GM18873 (cell line): ENCODE measurements at regions not wholly inside any gene's neighbourhood (a gene's known extent, or its start where the extent isn't known, plus 50 kb on each side); places are given as distances from the start of the nearest gene placed in this dataset.

Source experiments
- ATAC-seq: cut with Tn5 transposase; IDR thresholded peaks from one replicate; pipeline ENCODE4 v1.9.1; 2021; ENCODE audit warnings: mild to moderate bottlenecking, moderate library complexity, moderate number of reproducible peaks; ENCODE audit not compliant: unreplicated experiment, low FRiP score

DNA sequence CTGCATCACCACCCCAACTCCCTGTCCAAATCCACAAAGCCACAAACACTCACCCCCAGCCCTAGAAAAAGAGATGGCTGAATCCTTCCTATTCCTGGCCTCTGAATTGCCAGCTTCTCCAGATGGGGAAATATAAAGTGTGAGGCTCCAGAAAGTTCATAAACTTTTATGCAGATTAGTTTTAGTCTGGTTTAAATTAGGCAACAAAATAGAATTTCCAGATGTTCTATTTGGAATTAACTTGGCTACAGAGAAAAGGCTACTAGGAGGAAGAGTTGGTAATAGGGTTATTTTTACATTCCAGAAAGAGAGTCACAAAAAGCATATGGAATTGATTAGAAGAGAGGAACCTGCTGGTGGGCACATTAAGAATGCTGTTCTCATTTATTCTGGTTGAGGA, 56.0 kb downstream of the EN1 start:
- no peak for ATAC-seq

DNA sequence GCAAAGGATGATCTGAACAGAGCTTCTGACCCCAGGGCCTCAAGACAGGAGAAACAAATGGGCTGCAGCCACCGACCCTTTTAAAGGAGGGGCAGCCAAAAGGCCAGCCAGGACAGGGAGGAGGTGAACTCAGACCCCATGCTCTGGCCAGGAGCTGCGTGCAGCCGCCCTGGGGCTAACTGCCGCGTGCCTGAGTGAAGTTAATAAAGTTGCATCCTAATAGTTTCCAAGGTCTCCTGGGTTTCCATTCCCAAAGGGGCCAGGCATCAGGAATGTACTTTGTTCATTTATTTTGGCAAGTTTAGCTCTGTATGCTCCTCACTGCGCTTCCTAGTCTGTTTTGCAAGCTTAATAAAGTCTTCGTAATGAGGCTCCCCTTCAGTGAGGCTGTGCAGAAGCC, 60.7 kb downstream of the EN1 start:
- no peak for ATAC-seq

DNA sequence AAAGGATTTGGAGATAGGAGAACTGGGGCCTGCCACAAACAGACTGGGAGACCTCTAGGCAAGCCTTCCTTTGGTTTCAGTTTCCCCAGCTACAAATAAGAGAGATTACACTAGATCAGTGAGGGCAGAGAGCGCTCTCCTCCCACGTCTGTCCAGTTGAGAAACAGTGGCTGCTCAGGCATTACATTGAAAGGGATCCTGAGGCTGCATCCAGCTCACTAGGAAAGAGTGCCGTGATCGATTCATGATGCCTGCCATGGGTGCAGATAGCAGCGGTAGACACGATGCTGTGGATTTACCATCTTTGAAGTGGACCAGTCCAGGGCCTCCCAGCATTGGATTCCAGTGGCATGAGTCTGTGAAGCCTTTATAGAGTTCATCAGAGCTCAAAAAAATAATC, 62.6 kb downstream of the EN1 start:
- no peak for ATAC-seq

DNA sequence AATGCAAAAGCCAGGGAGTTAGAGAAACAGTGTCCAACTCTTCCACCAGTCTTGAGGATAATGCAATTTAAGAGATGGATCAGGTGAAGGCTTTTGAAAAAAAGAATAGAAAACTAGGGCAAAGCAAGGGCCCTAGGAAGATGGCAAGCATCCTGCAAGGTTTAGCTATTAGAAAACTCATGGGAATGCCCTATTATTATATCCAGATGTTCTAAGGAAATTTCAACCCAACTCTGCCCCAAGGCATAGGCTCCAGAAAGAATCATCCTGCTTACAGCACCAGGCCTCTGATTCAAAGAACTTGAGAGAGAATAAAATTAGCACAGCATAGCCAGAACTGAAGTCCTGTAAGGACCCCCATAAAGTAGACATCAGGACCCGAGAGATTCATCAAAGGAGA, 68.1 kb downstream of the EN1 start:
- ATAC-seq: no peak

DNA sequence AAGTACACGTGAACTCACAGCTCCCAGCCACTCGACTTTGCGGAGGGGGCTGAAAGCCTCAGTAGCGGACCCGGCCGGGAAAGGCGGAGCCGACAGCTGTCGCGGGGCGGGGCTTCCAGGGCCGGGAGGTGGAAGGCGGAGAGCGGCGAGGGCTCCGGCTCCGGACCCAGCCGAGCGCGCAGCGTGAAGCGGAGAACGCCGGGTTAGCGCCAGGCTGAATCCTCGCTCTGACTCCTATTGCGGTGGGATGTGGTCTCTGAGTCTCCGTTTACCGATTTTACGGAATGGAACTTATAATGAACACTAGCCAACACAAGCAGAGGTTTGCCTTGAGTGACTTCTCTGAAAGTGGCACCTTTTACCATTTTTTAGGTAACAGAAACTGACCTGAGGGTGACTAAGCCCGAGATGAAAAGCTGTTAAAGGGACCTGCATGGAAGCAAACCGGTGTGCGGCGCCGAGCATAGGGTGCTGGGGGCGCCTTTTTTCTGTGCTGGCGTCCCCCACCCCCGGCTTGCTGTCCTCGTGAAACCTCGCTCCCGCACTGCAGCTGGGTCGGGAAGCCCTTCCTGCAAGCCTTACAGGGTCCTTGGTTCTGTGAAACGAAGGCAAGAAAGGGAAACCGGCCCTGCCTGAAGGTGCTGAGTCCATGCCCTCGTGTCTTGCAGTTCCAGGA, 72.9 kb downstream of the EN1 start:
- ATAC-seq: no peak

DNA sequence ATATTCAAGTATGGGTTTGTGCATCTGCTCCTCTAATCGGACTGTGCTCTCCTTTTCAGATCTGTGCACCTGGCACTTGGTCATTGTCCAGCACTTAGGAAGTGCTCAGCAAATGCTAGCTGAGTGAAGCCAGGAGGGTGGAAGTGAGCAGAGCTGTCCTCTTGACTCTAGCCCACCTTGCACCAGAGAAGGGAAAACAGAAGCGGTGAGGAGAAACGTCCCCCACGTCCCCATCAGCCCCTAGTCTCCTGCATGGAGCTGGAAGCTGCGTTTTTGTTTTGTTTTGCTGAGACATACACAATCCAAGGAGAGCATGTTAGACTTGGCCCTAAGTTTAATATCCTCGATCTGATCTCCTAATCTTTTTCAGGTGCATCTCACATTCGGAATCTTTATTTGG, 73.6 kb downstream of the EN1 start:
- ATAC-seq: no peak

DNA sequence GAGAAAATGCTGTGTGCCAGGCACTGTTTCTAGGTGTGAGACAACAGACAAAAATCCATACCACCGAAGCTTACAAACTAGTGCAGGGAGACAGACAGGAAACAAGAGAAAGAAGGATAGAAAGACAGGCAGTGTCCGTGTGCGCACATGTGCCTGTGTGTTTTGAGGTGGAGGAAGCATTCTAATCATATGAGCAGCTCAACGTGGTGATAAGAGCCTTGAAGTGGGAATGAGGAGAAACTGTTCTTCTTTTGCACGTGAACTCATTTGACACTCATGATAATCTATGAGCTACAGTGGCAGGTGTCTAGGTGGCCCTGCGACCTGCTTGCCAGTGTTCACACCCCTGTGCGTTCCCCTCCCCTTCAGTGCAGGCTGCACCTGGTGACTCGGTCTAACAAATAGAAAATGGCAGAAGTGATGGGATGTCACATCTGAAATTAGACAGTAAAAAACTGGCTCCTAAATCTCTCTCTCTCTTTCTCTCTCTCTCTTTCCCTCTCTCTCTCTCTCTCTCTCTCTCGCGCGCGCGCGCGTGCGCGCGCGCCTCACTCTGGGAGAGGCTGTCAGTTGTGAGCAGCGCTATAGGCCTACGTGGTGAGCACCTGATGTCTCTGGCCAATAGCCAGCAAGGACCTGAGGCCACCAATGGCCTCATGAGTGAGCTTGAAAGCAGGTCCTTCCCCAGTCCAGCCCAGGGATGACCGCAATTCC, 74.8 kb downstream of the EN1 start:
- no peak for ATAC-seq

DNA sequence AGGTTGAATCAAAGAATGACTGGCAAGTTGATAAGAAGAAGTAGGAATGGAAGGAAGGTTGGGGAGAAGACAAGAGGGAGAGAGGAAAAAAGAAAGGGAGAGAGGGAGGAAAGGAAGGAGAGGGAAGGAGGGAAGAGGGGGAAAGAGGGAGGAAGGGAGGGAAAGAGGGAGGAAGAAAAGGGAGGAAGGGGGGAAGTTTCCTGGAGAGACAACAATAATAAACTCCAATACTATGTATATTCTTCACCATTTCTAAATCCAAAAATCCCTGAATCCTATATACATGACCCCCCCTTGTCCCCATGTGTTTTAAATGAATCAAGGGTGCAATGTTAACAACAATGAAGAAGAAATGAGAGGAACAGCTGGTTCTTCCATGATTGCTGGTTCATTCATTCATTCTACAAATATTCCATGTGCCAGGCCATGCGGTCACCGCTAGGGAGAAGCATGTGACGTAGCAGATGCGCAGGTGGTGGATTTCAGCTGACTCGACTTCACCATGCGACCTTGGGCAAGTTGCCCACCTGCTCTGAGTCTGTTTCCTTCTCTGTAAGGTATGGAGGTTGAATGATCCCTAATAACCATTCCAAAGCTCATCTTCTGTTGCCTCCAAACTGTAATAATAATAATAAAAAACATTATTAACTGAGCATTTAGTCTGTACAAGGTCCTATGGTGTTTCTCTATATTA, 77.6 kb downstream of the EN1 start:
- ATAC-seq: no peak

DNA sequence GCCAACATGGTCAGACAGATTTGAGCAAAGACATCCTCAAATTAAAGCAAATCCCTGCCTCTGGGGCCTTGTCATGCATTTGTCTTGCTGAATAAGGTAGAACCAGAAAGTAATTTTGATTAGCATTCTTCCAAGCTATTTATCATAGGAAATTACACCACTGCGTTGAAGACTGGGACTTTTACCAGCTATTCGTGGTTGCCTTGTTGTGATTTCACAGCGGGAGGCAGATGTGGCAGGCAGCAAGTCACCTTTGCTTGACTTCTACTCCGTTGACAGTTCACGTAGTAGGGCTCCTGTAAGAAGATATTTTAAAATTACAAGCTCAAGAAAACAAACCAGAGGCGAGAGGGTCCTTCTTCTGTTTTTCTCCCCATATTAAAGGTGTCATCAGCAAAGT, 80.6 kb downstream of the EN1 start:
- ATAC-seq: no peak

DNA sequence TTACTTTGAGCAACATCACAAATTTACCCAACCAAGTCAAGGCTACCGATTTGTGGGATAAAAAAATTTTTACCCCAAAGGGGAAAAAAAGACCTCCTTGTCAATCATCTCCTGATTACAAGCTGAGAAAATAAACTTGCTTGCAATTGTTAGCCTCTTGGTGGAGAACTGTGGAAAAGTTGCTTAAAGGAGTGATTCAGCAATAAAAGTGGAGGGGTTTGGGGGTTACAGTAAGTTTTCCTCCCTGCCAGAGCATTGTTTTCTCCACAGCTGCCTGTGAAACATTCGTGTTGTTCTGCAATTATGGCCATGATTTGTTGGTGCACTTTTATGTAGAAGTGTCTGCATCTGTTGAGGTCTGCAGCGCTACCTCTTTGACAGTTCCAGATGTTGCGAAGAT, 82.6 kb downstream of the EN1 start:
- ATAC-seq: no peak

DNA sequence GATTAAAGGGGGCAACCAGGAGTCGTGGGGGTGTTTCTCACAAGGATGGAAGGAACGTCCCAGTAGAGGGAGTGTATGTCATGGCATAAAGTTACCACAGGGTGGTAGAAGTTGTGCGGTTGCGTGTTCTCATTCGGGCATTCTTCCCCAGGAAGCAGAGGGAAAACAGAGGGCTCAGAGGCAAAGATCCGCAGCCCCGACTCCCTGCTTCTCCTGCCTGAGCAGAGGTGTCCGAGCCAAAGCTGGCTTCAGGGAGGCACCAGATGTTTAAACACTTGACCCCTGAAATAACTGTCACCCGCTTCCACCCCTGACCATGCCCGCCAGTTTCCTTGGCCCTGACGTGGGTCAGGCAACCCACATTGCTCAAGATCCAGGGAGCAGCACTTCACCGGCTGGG, 83.7 kb downstream of the EN1 start:
- no peak for ATAC-seq

DNA sequence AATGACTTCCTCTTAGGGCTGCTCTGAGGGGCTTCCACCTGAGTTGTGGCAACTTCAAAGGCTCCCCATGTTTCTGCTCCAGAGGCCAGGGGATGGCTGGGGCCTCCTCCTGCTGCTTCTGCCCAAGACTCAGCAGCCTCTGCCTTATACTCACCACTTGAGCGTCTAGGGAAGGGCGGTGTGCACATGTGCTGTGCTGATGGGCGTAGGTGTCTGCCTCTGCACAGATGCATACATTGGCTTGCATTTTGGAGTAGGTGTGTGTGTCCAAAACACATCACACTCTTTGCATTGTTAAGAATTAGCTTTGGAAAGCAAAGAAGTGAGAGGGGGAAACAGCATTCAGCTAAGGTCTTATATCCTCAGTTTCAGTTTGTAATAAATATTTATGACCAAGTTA, 85.2 kb downstream of the EN1 start:
- no peak for ATAC-seq

DNA sequence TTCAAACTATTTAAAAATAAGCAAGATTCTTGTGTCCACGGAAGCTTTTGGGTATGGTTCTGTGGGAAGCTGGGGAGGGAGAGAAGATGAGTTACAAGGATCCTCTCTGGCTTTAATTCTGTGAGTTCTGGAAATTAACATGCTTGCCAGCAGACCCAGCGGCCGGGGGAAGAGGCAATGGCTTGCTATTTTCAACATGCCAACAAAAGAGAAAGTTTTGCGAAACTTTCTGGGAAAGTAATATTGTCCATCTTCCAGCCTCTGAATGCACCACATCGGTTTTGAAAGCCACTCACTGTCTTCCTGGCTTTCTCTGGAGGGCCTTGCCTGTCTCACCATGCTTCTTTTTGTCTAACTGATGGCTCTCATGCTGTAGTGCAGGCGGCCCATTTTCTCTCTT, 85.7 kb downstream of the EN1 start:
- no peak for ATAC-seq

DNA sequence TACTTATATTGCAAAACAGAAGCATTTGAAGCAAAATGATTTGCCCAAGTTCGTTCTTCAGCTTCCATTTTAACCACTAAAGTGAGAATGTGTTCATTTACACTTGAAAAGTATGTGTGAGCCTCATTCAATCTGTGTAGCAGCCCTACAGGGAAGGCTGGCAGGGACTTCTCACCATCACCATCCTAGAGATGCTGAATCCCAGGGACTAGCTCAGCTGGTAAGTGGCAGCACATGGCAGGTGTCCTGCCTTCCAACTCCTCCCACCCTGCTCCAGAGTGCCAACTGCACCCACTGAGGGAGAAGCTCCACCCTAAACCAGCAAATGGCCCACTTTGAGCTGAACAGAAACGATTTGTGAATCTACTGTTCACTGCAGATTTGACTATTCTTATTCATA, 91.5 kb downstream of the EN1 start:
- no peak for ATAC-seq

DNA sequence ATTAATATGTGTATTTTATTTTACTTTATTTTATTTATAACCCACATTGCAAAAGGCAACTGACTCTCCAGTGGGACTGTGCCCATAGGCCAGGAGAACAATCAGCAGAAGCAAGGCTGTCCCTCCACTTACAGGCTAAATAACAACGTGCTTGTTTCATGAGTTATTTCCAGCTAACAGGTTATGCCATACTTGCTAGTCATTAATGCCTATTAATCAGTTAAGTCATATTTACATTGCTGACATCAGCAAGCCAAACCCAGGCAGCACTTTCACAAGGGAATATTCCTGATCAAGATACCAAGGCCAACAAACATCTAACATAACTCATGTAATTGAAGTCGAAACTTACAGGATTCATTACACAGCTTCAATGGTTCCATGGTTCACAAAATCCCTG, 92.1 kb downstream of the EN1 start:
- ATAC-seq: no peak

DNA sequence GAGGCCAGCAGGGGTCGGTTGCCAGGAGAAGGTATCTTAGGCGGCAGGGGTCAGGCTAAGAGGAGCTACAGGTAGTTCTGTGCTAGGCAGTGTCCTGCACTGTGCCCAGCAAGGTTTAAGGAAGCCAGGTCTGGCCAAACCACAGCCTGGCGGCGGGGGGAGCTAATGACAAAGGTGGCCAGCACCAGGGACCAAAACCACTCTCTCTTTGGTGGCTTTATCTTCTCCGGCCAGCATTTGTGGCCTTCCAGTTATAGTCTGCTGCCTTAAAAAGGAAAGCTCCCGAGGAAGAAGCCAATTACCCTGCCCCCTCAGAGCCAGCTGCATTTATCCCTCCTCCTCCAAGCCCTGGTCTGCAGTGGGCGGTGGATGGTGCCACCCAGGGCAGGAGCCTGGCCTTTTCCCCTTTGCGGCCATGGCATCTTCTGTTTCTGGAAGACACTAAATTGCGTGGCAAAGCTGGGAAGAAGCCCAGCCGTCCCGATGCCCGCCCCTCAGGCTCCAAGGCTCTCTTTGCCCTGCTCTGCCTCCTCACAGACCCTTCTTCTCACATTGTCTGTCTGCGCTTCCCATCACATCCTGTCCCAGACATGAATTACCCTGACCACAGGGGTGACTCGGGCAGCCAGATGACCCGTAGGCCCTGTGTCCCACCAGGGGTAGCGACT, 94.6 kb downstream of the EN1 start:
- ATAC-seq: no peak

DNA sequence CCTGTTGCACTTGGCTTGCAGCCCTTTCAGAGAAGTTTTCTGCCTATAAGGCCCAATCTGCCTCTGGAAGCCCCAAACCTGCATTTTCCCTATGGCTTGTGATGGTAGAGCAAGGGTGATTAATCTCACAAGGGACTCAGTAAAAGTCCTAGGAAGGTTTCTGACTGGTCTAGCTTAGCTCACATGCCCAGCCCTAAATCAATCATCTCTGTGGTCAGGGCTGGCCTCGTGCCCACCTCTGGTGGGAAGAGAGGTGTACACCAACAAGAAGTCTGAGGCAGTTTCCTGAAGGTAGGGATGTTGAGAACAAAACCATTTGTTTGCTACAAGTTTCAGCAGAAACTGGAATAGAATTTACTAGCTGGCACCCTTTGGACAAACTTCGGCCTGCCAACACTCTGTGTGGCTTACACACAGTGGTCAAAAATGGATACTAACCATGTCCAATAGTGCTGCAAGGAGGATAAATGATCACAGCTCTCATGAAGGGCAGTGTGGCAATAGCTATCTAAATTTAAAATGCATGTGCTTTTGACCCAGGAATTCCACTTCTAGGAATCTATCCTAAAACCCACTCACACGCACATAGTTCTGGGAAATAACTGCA, 96.4 kb downstream of the EN1 start:
- ATAC-seq: no peak

DNA sequence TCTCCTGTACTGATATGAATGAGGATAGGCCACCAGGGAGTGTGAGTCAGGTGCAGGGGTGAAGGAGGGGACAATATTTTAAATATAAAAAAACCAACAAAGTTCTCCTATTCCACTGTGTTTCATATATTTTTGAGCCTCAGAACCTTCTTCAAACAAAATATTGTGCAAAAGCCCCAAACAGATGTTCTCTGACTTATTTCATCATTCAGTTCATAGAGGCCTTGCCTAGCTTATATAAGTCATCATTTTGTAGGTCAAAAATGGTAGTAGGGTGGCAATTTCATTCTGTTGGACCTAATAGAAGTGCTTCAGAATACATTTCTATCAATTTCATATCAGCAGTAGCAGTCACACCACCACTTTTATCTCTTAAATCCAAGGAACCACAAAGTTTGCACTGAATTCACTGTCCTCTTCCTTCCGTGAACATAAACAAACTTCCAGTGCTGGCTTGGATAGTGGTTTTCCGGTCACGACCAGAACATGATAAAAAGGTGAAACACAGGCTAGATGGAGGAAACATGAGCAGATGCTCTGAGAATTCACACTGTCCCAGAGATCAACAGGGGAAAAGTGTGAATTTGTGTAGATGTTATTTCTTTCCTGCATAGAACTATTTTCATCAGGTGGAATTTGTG, 99.1 kb downstream of the EN1 start:
- no peak for ATAC-seq

DNA sequence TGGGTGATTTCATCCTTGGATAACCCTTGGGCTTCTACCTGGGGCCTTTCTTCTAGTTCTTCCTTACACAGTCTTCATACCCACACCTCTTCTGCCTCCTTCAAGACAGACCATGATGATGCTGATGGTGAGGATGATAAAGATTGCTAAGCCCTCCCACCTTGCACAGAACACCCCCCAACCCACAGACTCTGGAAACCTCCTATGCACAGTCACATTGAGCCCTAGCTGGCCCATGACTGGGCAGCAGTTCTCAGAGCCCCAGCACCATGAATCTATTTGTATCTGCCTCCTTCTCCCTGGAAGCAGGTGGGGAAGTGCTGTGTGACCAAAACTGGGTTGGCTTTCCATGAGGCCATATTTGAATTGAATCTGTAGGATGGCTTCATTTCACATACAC, 99.8 kb downstream of the EN1 start:
- no peak for ATAC-seq

DNA sequence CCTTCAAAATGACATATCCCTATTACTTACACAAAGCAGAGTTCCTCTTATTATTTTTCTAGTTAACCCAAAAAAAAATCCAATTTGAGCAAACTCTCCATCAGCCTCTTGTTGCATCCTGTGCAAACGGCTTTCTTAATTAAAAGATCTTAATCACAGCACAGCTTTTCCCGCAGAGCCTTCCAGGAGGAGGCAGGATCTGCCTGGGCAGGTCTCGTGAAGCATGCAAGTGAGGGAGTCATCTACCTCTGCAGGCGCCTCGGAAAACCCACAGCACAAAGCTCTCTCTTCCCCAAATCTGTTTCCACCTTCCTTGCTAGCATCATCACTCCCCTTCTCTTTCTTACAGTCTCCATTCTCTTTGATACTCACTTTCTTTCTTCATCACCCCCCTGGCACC, 100.4 kb downstream of the EN1 start:
- no peak for ATAC-seq
